GM18951 (cell line): ENCODE measurements at regions not wholly inside any gene's neighbourhood (a gene's known extent, or its start where the extent isn't known, plus 50 kb on each side); places are given as distances from the start of the nearest gene placed in this dataset.
"Not testable (repeated sequence)": the region's sequence is repeated elsewhere in the genome, so short reads cannot be mapped to it uniquely, and the experiment has no call there.

Experiments
- POLR2A ChIP-seq: IDR thresholded peaks from 4 replicates; pipeline ENCODE4 v1.6.1; 2011; ENCODE audit warnings: mild to moderate bottlenecking; ENCODE audit not compliant: insufficient read length, insufficient read depth; ENCODE audit errors: extremely low read depth
- in situ Hi-C: fragments of 300-500 bp; cut with MboI; formaldehyde crosslinking; loops from one replicate; pipeline ENCODE4 v1.12.0; 2022; ENCODE audit warnings: low sequenced_read_pairs, mixed read lengths, inconsistent platforms; ENCODE audit not compliant: unreplicated experiment

GRCh38 chr6:86031713-86032112, 389.0 kb upstream of the SYNCRIP start:
- TF ChIP-seq POLR2A, result no peak
- in situ Hi-C loops, result no loop called here

- TF ChIP-seq POLR2A, result no peak
- in situ Hi-C loops, result no loop called here
Measured at GRCh38 chr6:86030875-86031274, 388.2 kb upstream of the SYNCRIP start.

- in situ Hi-C loops, result no loop called here
- no peak for TF ChIP-seq POLR2A
Measured at GRCh38 chr6:86028776-86029175, 386.1 kb upstream of the SYNCRIP start.

- in situ Hi-C loops, result not testable (repeated sequence)
Measured at GRCh38 chr6:86026890-86027289, 384.2 kb upstream of the SYNCRIP start.

GRCh38 chr6:86017236-86017635, 374.6 kb upstream of the SYNCRIP start:
- in situ Hi-C loops, result no loop called here
- no peak for TF ChIP-seq POLR2A

GRCh38 chr6:86016567-86016966, 373.9 kb upstream of the SYNCRIP start:
- TF ChIP-seq POLR2A, result no peak
- in situ Hi-C loops, result no loop called here

- in situ Hi-C loops, result no loop called here
Measured at GRCh38 chr6:86016077-86016476, 373.4 kb upstream of the SYNCRIP start.

GRCh38 chr6:86012991-86013390, 370.3 kb upstream of the SYNCRIP start:
- in situ Hi-C loops, result not testable (repeated sequence)

More at GRCh38 chr6:86016077-86016476, 373.4 kb upstream of the SYNCRIP start:
- TF ChIP-seq POLR2A, result no peak

GRCh38 chr6:86010915-86011786, 368.5 kb upstream of the SYNCRIP start:
- in situ Hi-C loops, result no loop called here
- TF ChIP-seq POLR2A, result no peak

- in situ Hi-C loops, result no loop called here
- TF ChIP-seq POLR2A, result no peak
Measured at GRCh38 chr6:85997206-85997605, 354.5 kb upstream of the SYNCRIP start.

GRCh38 chr6:85996034-85996375, 353.3 kb upstream of the SYNCRIP start:
- no peak for TF ChIP-seq POLR2A
- in situ Hi-C loops, result no loop called here

GRCh38 chr6:85995339-85996033, 352.8 kb upstream of the SYNCRIP start:
- TF ChIP-seq POLR2A, result no peak
- in situ Hi-C loops, result no loop called here

GRCh38 chr6:85986681-85987080, 344.0 kb upstream of the SYNCRIP start:
- in situ Hi-C loops, result no loop called here
- no peak for TF ChIP-seq POLR2A

GRCh38 chr6:85983032-85983659, 340.5 kb upstream of the SYNCRIP start:
- no peak for TF ChIP-seq POLR2A
- in situ Hi-C loops, result no loop called here
